Progenitor cell of endocrine pancreas (in vitro differentiated cells): ENCODE measurements at regions not wholly inside any gene's neighbourhood (a gene's known extent, or its start where the extent isn't known, plus 50 kb on each side); places are given as distances from the start of the nearest gene placed in this dataset.
A peak's percentile ranks its signal among the peaks of the same experiment; 100 is the strongest.

ENCODE experiments used
- DNase-seq: peaks from one replicate; pipeline ENCODE4 v3.0.0; 2021; ENCODE audit warnings: low spot score; ENCODE audit not compliant: unreplicated experiment
- H3K27ac Mint-ChIP-seq: 2 replicates; pipeline ENCODE4 v1.8.0; 2021; ENCODE audit warnings: mild to moderate bottlenecking, moderate library complexity, mixed read lengths
- H3K27me3 Mint-ChIP-seq: 2 replicates; pipeline ENCODE4 v1.8.0; 2021; ENCODE audit warnings: mixed read lengths
- H3K36me3 Mint-ChIP-seq: 2 replicates; pipeline ENCODE4 v1.8.0; 2022; ENCODE audit warnings: mixed read lengths; ENCODE audit not compliant: insufficient read depth
- H3K4me1 Mint-ChIP-seq: 2 replicates; pipeline ENCODE4 v1.8.0; 2021; ENCODE audit warnings: low read depth, mixed read lengths
- H3K4me3 Mint-ChIP-seq: 2 replicates; pipeline ENCODE4 v1.8.0; 2021; ENCODE audit warnings: low read depth, mild to moderate bottlenecking, moderate library complexity, mixed read lengths
- H3K9me3 Mint-ChIP-seq: 2 replicates; pipeline ENCODE4 v1.8.0; 2021; ENCODE audit warnings: low read depth, mixed read lengths
- CTCF ChIP-seq: fragments of 200-600 bp; sonication (generic); IDR thresholded peaks from one replicate; pipeline ENCODE4 v1.5.0; 2021; ENCODE audit warnings: antibody characterized with exemption, mild to moderate bottlenecking; ENCODE audit not compliant: unreplicated experiment

- H3K9me3 Mint-ChIP-seq: peaks cover 8% of the 10 kb centered on the region
- peaks cover 22% of the 10 kb centered on the region for H3K27me3 Mint-ChIP-seq
- H3K36me3 Mint-ChIP-seq: peaks cover 3% of the 10 kb centered on the region
- TF ChIP-seq CTCF: no peak
- H3K4me3 Mint-ChIP-seq: no peak overlapping the region
- H3K27ac Mint-ChIP-seq: no peak overlapping the region
- DNase-seq: no peak
- peaks cover 11% of the 10 kb centered on the region for H3K4me1 Mint-ChIP-seq
These were observed 53.9 kb downstream of the SMIM38 start for GRCh38 chr11:69209421-69210309.

- peaks cover 11% of the 10 kb centered on the region for H3K4me1 Mint-ChIP-seq
- no peak for DNase-seq
- H3K4me3 Mint-ChIP-seq: no peak overlapping the region
- TF ChIP-seq CTCF: no peak
- H3K36me3 Mint-ChIP-seq: peaks cover 3% of the 10 kb centered on the region
- peaks cover 23% of the 10 kb centered on the region for H3K27me3 Mint-ChIP-seq
- peaks cover 8% of the 10 kb centered on the region for H3K9me3 Mint-ChIP-seq
- H3K27ac Mint-ChIP-seq: no peak overlapping the region
These were observed 54.7 kb downstream of the SMIM38 start for GRCh38 chr11:69210310-69211035.

GRCh38 chr11:69211540-69211919, 55.8 kb downstream of the SMIM38 start:
- peaks cover 11% of the 10 kb centered on the region for H3K4me1 Mint-ChIP-seq
- no peak for DNase-seq
- TF ChIP-seq CTCF: no peak
- peaks cover 23% of the 10 kb centered on the region for H3K27me3 Mint-ChIP-seq
- peaks cover 8% of the 10 kb centered on the region for H3K9me3 Mint-ChIP-seq
- H3K4me3 Mint-ChIP-seq: no peak overlapping the region
- H3K27ac Mint-ChIP-seq: no peak overlapping the region
- H3K36me3 Mint-ChIP-seq: peaks cover 3% of the 10 kb centered on the region

- Mint-ChIP-seq H3K4me1 (peaks cover 8% of the 10 kb centered on the region), H3K27ac (peak overlapping the region; percentile 77), H3K4me3 (no peak overlapping the region), H3K36me3 (peaks cover 3% of the 10 kb centered on the region), H3K27me3 (peaks cover 21% of the 10 kb centered on the region), H3K9me3 (peaks cover 8% of the 10 kb centered on the region)
- peak; percentile 38 for TF ChIP-seq CTCF
- DNase-seq: no peak
These were observed 56.4 kb downstream of the SMIM38 start for GRCh38 chr11:69211920-69212797.

- H3K27me3 Mint-ChIP-seq: peaks cover 21% of the 10 kb centered on the region
- no peak overlapping the region for H3K27ac Mint-ChIP-seq
- peaks cover 7% of the 10 kb centered on the region for H3K4me1 Mint-ChIP-seq
- H3K4me3 Mint-ChIP-seq: no peak overlapping the region
- TF ChIP-seq CTCF: no peak
- no peak for DNase-seq
- H3K9me3 Mint-ChIP-seq: peaks cover 8% of the 10 kb centered on the region
- peaks cover 3% of the 10 kb centered on the region for H3K36me3 Mint-ChIP-seq
These were observed 57.0 kb downstream of the SMIM38 start for GRCh38 chr11:69212798-69213110.
